ENCODE measurements at regions not wholly inside any gene's neighbourhood (a gene's known extent, or its start where the extent isn't known, plus 50 kb on each side); places are given as distances from the start of the nearest gene placed in this dataset.

DNA sequence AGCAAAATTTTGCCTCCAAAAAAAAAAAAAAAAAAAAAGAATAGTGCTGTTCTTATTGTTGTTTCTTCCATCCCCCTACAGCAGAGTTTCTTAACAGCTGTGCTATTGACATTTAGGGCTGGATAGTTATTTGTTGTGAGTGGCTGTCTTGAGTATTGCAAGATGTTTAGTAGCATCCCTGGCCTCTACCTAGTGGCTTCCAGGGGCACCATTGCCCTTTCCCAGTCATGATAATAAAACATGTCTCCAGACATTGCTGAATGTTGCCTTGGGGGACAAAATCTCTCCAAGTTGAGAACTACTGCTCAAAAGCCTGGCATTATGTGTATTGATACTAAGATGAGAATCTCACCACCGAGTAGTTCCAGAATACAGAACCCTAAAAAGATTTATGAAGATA, 108.7 kb downstream of the PALM2AKAP2 start:
- Mint-ChIP-seq H3K4me1 (peaks cover 8% of the 10 kb centered on the region), H3K36me3 (no peaks in the 10 kb centered on the region), H3K9me3 (no peaks in the 10 kb centered on the region), H3K27me3 (ENCODE audit: low read depth) (no peaks in the 10 kb centered on the region), H3K27ac (no peak overlapping the region), H3K4me3 (no peak overlapping the region)
- DNase-seq (ENCODE audit: low spot score in 2 of 2, unreplicated experiment in 2 of 2), result no peak
- TF ChIP-seq, protein P1, sequence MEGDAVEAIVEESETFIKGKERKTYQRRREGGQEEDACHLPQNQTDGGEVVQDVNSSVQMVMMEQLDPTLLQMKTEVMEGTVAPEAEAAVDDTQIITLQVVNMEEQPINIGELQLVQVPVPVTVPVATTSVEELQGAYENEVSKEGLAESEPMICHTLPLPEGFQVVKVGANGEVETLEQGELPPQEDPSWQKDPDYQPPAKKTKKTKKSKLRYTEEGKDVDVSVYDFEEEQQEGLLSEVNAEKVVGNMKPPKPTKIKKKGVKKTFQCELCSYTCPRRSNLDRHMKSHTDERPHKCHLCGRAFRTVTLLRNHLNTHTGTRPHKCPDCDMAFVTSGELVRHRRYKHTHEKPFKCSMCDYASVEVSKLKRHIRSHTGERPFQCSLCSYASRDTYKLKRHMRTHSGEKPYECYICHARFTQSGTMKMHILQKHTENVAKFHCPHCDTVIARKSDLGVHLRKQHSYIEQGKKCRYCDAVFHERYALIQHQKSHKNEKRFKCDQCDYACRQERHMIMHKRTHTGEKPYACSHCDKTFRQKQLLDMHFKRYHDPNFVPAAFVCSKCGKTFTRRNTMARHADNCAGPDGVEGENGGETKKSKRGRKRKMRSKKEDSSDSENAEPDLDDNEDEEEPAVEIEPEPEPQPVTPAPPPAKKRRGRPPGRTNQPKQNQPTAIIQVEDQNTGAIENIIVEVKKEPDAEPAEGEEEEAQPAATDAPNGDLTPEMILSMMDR (IDR thresholded peaks at IDR 0.05; ENCODE audit: unreplicated experiment), result no peak

DNA sequence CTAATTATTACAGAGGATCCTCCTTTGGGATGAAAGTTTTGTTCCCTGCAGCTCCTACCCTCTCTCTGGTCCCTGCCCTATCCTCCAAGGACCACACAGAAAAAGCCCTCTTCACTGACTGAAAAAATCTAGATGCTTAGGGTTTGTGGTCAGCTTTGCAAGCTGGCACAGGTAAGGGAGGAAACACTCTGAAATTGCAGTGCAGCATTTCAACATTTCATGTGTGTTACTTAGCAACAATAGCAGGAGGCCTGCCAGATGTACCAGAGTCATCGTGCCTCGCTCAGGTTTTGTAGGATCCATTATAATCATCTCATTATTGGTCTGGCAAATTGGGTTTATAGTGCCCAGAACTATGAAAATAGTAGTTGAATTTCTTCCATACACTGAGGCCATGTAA, 109.5 kb downstream of the PALM2AKAP2 start:
- Mint-ChIP-seq H3K9me3 (no peaks in the 10 kb centered on the region), H3K36me3 (no peaks in the 10 kb centered on the region), H3K27ac (no peak overlapping the region), H3K4me3 (no peak overlapping the region), H3K4me1 (peaks cover 8% of the 10 kb centered on the region), H3K27me3 (ENCODE audit: low read depth) (no peaks in the 10 kb centered on the region)
- TF ChIP-seq, protein P1 (IDR thresholded peaks at IDR 0.05; ENCODE audit: unreplicated experiment), result no peak
- no peak for DNase-seq (ENCODE audit: low spot score in 2 of 2, unreplicated experiment in 2 of 2)

DNA sequence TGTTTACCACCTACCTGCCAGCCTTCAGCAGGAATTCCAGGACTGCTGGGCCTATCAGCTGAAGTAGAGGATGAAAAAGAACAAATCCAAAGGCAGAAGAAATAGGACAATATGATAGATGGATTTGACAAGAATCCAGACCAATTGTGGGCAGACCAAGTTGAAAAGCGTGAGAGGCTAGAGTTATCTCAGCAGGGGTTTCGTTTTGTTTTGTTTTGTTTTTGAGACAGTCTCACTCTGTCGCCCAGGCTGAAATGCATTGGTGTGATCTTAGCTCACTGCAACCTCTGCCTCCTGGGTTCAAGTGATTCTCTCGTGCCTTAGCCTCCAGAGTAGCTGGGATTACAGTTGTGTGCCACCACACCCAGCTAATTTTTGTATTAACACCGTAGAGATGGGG, 113.2 kb downstream of the PALM2AKAP2 start:
- TF ChIP-seq, protein P1 (IDR thresholded peaks at IDR 0.05; ENCODE audit: unreplicated experiment), result no peak
- no peak overlapping the region for H3K27ac Mint-ChIP-seq
- no peaks in the 10 kb centered on the region for H3K27me3 Mint-ChIP-seq (ENCODE audit: low read depth)
- H3K36me3 Mint-ChIP-seq, result no peaks in the 10 kb centered on the region
- H3K4me1 Mint-ChIP-seq, result peaks cover 8% of the 10 kb centered on the region
- H3K4me3 Mint-ChIP-seq, result no peak overlapping the region
- no peaks in the 10 kb centered on the region for H3K9me3 Mint-ChIP-seq
- DNase-seq (ENCODE audit: low spot score in 2 of 2, unreplicated experiment in 2 of 2), result no peak

DNA sequence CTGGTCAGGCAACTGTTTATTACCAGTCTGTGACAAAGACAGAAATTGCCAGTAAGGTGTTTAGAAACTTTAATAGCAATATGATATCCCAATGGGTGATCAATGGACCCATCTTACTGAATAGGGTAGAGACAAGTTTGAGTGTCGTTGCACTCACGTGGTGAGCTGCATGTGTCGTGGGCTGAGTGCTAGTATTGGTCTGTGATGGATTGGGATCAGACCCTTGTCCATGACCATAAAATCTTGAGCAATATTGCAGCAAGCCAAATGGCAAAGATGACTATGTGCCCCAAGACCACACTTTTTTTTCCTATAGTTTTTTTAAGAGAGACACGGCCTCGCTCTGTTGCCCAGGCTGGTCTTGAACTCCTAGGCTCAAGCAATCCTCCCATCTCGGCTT, 114.5 kb downstream of the PALM2AKAP2 start:
- Mint-ChIP-seq H3K27me3 (ENCODE audit: low read depth) (no peaks in the 10 kb centered on the region), H3K9me3 (no peaks in the 10 kb centered on the region), H3K4me3 (no peak overlapping the region), H3K27ac (no peak overlapping the region), H3K36me3 (no peaks in the 10 kb centered on the region), H3K4me1 (peaks cover 2% of the 10 kb centered on the region)
- TF ChIP-seq, protein P1 (IDR thresholded peaks at IDR 0.05; ENCODE audit: unreplicated experiment), result no peak
- no peak for DNase-seq (ENCODE audit: low spot score in 2 of 2, unreplicated experiment in 2 of 2)

DNA sequence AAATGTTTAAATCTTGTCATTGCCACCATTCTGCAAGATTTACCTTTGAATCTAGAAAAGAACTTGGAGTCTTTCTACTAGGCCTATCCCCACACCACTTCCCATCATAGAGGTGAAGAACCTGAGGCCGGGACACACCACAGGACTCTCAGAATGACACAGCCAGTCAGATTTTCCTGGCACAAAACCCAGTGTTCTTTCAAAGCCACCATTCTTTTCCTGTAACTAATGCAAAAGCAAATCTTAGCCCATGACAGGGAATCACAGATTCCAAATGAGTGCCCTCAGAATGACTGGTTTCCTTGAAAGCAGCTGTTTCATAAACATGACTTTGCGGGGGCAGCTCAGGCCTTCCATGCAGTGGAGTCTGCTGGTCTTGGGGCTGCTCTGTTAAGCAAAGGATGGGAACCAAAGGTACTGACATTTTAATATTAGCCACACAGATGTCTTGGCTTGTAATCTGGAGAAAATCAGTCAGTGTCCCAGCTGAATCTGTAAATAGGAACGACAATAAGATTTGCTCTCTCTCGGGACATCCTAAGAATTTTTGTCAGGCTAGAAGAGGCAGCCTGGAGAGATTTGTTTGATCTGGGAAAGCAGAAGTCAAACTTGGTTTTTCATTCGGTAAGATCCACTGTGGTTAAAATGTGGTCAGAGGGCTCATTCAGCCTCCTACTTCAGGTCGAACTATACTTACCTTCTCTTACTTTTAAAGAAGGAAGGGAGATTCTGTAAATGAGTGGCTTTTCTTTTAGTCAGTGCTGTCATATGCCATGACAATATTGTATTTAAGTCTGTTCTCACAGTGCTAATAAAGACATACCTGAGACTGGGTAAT, 115.1 kb downstream of the PALM2AKAP2 start:
- Mint-ChIP-seq H3K9me3 (no peaks in the 10 kb centered on the region), H3K27ac (no peak overlapping the region), H3K27me3 (ENCODE audit: low read depth) (no peaks in the 10 kb centered on the region), H3K36me3 (no peaks in the 10 kb centered on the region), H3K4me1 (no peaks in the 10 kb centered on the region), H3K4me3 (no peak overlapping the region)
- TF ChIP-seq, protein P1 (IDR thresholded peaks at IDR 0.05; ENCODE audit: unreplicated experiment), result no peak
- no peak for DNase-seq (ENCODE audit: low spot score in 2 of 2, unreplicated experiment in 2 of 2)

All from mesothelial cell of epicardium (in vitro differentiated cells).